ENCODE measurements at regions not wholly inside any gene's neighbourhood (a gene's known extent, or its start where the extent isn't known, plus 50 kb on each side); places are given as distances from the start of the nearest gene placed in this dataset.

- TF ChIP-seq CTCF (conservative IDR thresholded peaks at IDR 0.05; ENCODE audit: low read depth, low read length) (no peak), RAD21 (IDR thresholded peaks at IDR 0.05; ENCODE audit: low read length) (no peak), MAZ (IDR thresholded peaks at IDR 0.05; ENCODE audit: borderline replicate concordance, low read depth, low read length) (no peak), POLR2A (IDR thresholded peaks at IDR 0.05; ENCODE audit: low read depth, low read length) (no peak), CHD1 (IDR thresholded peaks at IDR 0.05; ENCODE audit: low read depth, low read length) (no peak), MAFK (IDR thresholded peaks at IDR 0.05; ENCODE audit: low read depth, low read length) (no peak), USF2 (IDR thresholded peaks at IDR 0.05; ENCODE audit: low read depth, low read length) (no peak), ELK1 (IDR thresholded peaks at IDR 0.05; ENCODE audit: borderline replicate concordance, low read depth, low read length) (no peak), SMC3 (IDR thresholded peaks at IDR 0.05; ENCODE audit: low read depth, low read length) (no peak), CEBPB (IDR thresholded peaks at IDR 0.05; ENCODE audit: low read depth, low read length) (no peak), NFE2L2 (IDR thresholded peaks at IDR 0.05; ENCODE audit: low read depth, low read length) (no peak), FOS (IDR thresholded peaks at IDR 0.05; ENCODE audit: low read depth, low read length) (peak; percentile 17; the same call in 1 of the 2 replicates)
Measured at GRCh38 chr10:84825330-84825729, 496.9 kb downstream of the CCSER2 start.
